GM06990 (cell line): ENCODE measurements at regions not wholly inside any gene's neighbourhood (a gene's known extent, or its start where the extent isn't known, plus 50 kb on each side); places are given as distances from the start of the nearest gene placed in this dataset.

Source experiments
- DNase-seq: peaks from one replicate; pipeline ENCODE4 v3.0.0-alpha.2; 2011; ENCODE audit not compliant: insufficient read length; ENCODE audit errors: extremely low read depth
- H3K27me3 ChIP-seq: replicated peaks from 2 replicates; pipeline ENCODE4 v1.6.0; 2011; ENCODE audit warnings: low read length; ENCODE audit not compliant: control insufficient read depth, insufficient read depth
- H3K36me3 ChIP-seq: 2 replicates; pipeline ENCODE4 v1.5.1; 2011; ENCODE audit warnings: low read length; ENCODE audit not compliant: control insufficient read depth, insufficient read depth
- H3K4me3 ChIP-seq: replicated peaks from 2 replicates; pipeline ENCODE4 v1.5.1; 2011; ENCODE audit warnings: low read depth, mild to moderate bottlenecking, control low read depth, low read length
- TF ChIP-seq, protein P1 (sequence below): IDR thresholded peaks from 2 replicates; pipeline ENCODE4 v1.5.1; 2011; ENCODE audit warnings: low read length, control low read depth, mild to moderate bottlenecking, inconsistent platforms; ENCODE audit not compliant: insufficient read depth, poor library complexity, severe bottlenecking

DNA sequence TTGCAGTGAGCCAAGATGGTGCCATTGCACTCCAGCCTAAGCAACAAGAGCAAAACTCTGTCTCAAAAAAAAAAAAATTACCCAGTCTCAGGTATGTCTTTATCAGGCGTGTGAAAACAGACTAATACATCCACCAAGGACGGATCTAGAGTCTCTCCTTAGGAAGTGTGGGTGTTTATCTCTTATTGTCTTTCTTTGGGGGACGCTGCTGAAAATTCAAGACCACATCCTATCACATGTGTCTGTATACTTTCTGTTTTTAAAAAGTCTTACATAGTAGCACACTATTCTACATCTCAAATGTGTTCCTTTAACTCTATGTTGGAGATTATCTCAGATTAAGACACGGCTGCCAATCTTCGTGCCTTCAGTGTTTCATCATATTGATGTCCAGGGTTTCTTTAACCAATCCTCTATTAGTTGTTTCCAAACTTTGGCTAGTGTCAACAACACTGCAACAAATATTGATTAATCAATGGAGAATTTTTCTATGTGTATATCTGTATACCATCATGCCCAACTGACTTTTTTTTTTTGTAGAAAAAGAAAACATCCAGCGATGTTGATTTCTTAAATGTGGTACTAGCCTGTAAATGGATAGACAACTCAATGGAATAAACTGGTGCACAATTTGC lies 92.3 kb upstream of the KDM7A start:
- DNase-seq, result no peak
- TF ChIP-seq, protein P1, sequence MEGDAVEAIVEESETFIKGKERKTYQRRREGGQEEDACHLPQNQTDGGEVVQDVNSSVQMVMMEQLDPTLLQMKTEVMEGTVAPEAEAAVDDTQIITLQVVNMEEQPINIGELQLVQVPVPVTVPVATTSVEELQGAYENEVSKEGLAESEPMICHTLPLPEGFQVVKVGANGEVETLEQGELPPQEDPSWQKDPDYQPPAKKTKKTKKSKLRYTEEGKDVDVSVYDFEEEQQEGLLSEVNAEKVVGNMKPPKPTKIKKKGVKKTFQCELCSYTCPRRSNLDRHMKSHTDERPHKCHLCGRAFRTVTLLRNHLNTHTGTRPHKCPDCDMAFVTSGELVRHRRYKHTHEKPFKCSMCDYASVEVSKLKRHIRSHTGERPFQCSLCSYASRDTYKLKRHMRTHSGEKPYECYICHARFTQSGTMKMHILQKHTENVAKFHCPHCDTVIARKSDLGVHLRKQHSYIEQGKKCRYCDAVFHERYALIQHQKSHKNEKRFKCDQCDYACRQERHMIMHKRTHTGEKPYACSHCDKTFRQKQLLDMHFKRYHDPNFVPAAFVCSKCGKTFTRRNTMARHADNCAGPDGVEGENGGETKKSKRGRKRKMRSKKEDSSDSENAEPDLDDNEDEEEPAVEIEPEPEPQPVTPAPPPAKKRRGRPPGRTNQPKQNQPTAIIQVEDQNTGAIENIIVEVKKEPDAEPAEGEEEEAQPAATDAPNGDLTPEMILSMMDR, result no peak
- no peak overlapping the region for H3K4me3 ChIP-seq
- H3K27me3 ChIP-seq, result no peaks in the 10 kb centered on the region; the same call in 1 of the 2 replicates
- H3K36me3 ChIP-seq, result no peaks in the 10 kb centered on the region

DNA sequence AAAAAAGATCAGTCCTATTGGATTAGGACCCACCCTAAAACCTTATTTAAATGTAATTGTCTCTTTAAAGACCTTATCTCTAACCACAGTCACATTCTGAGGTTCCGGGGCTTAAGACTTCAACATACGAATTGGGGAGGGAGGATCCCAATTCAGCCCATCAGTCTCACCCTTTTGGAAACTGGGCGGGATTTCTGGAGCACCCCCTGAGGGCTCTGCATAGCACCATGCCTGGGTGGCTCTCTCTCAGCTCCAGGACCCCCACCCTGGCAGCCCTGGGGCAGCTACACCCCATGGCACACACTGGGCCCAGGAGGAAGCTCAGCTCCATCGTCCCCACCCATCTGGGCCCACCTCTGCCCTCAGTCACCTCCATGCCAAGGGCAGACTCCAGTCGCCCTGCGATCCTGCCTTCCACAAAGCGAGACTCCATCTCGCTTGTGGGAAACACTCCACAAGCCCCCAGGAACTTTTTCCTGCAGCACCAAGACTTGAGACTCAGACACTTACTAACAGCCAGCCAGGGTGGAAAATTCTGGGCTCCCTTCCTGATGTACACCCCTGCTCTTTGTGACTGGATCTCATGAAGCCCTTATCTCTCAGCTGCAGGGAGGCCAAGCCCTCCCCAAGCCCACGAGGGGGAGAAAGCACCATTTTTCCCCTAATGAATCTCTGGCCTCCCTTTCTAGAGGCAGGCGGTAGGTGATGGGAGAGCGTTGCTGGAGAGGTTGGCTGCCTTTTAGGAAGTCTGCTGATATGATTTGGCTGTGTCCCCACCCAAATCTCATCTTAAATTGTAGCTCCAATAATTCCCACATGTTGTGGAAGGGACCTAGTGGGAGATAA lies 90.8 kb upstream of the KDM7A start:
- H3K4me3 ChIP-seq, result no peak overlapping the region
- TF ChIP-seq, protein P1, result no peak
- DNase-seq, result no peak

GRCh38 chr7:140263277-140263676 lies 86.5 kb upstream of the KDM7A start:
- H3K36me3 ChIP-seq, result no peaks in the 10 kb centered on the region
- TF ChIP-seq, protein P1, result no peak
- no peak for DNase-seq
- no peaks in the 10 kb centered on the region; the same call in 1 of the 2 replicates for H3K27me3 ChIP-seq
- no peak overlapping the region for H3K4me3 ChIP-seq

More for the DNA sequence above, 90.8 kb upstream of the KDM7A start:
- H3K36me3 ChIP-seq, result no peaks in the 10 kb centered on the region
- H3K27me3 ChIP-seq, result no peaks in the 10 kb centered on the region; the same call in 1 of the 2 replicates

- DNase-seq, result no peak
- TF ChIP-seq, protein P1, result no peak
- no peaks in the 10 kb centered on the region; the same call in 1 of the 2 replicates for H3K27me3 ChIP-seq
- no peak overlapping the region for H3K4me3 ChIP-seq
- no peaks in the 10 kb centered on the region for H3K36me3 ChIP-seq
Observed at GRCh38 chr7:140262242-140262903, 85.6 kb upstream of the KDM7A start.

- no peaks in the 10 kb centered on the region; the same call in 1 of the 2 replicates for H3K27me3 ChIP-seq
- TF ChIP-seq, protein P1, result no peak
- no peak for DNase-seq
Observed at GRCh38 chr7:140261522-140261921, 84.7 kb upstream of the KDM7A start.

More at GRCh38 chr7:140261522-140261921, 84.7 kb upstream of the KDM7A start:
- no peaks in the 10 kb centered on the region for H3K36me3 ChIP-seq
- no peak overlapping the region for H3K4me3 ChIP-seq
